Gastrocnemius medialis (tissue), 4 donors: ENCODE measurements at regions not wholly inside any gene's neighbourhood (a gene's known extent, or its start where the extent isn't known, plus 50 kb on each side); places are given as distances from the start of the nearest gene placed in this dataset.

ENCODE experiments used
- ATAC-seq, 2 donors: fragments of 150-250 bp; one replicate each; pipeline ENCODE4 v1.9.1; 2016
- DNase-seq, 2 donors: peaks; one replicate each; pipeline ENCODE4 v3.0.0-alpha.2; 2019
- H3K27ac ChIP-seq, 4 donors: fragments of 200-600 bp; sonication (generic); 1 replicate in 1 of 4; 2 replicates in 3 of 4; pipeline ENCODE4 v1.5.1; 2016 to 2018; ENCODE audit warnings: mild to moderate bottlenecking in 2 of 4, moderate library complexity in 1 of 4
- H3K27me3 ChIP-seq, 3 donors: fragments of 200-600 bp; sonication (generic) in 2 of 3; 1 replicate in 1 of 3; 2 replicates in 2 of 3; pipeline versions ENCODE4 v1.5.1 to v1.6.0; 2016 to 2019; ENCODE audit warnings: mild to moderate bottlenecking in 1 of 3, moderate library complexity in 1 of 3
- H3K36me3 ChIP-seq, 2 donors: fragments of 200-600 bp; sonication (generic) in 1 of 2; one replicate each; pipeline ENCODE4 v1.5.1; 2017 to 2018
- H3K4me1 ChIP-seq, 2 donors: fragments of 200-600 bp; sonication (generic) in 1 of 2; one replicate each; pipeline ENCODE4 v1.5.1; 2016 to 2017; ENCODE audit warnings: mild to moderate bottlenecking in 2 of 2
- H3K4me3 ChIP-seq, 4 donors: fragments of 200-600 bp; sonication (generic) in 3 of 4; 1 replicate in 1 of 4; 2 replicates in 3 of 4; pipeline ENCODE4 v1.5.1; 2016 to 2019; ENCODE audit warnings: mild to moderate bottlenecking in 2 of 4
- H3K9me3 ChIP-seq, 3 donors: fragments of 200-600 bp; sonication (generic) in 2 of 3; 1 replicate in 1 of 3; 2 replicates in 2 of 3; pipeline ENCODE4 v1.5.1; 2016 to 2019
- CTCF ChIP-seq, 5 experiments: fragments of 450-650 bp in 3 of 5; fragments of 200-600 bp in 2 of 5; sonication (generic) in 2 of 5; IDR thresholded peaks in 4 of 5; conservative IDR thresholded peaks in 1 of 5; 1 replicate in 4 of 5; 2 replicates in 1 of 5; pipeline ENCODE4 v1.5.1; 2016 to 2019; ENCODE audit warnings: antibody characterized with exemption in 5 of 5, mild to moderate bottlenecking in 3 of 5, moderate library complexity in 3 of 5
- POLR2A ChIP-seq, 2 donors: fragments of 450-650 bp; IDR thresholded peaks; one replicate each; pipeline ENCODE4 v1.6.1; 2017; ENCODE audit warnings: antibody characterized with exemption in 2 of 2, mild to moderate bottlenecking in 2 of 2, moderate library complexity in 2 of 2
- in situ Hi-C, 4 donors: fragments of 200-750 bp; cut with MboI; loops; one replicate each; pipeline versions ENCODE4 v1.15.0 to v1.8.0; 2017; ENCODE audit warnings: low sequenced_read_pairs in 4 of 4
- intact Hi-C: fragments of 100-400 bp; cut with DNase I; formaldehyde crosslinking; loops from one replicate; pipeline ENCODE4 v1.15.1; 2023; ENCODE audit warnings: low total_unique reads

GRCh38 chr13:100822871-100823443, 148.4 kb upstream of the TMTC4 start:
- no peak for DNase-seq
- Histone ChIP-seq H3K9me3 (no peaks in the 10 kb centered on the region), H3K27ac (no peak overlapping the region), H3K4me1 (no peaks in the 10 kb centered on the region), H3K36me3 (no peaks in the 10 kb centered on the region), H3K27me3 (no peaks in the 10 kb centered on the region), H3K4me3 (no peak overlapping the region)
- in situ Hi-C loops (no loop called here), intact Hi-C loops (no loop called here)
- TF ChIP-seq CTCF (IDR thresholded peaks at IDR 0.05 in 4 of 5, conservative IDR thresholded peaks at IDR 0.05 in 1 of 5) (no peak), POLR2A (IDR thresholded peaks at IDR 0.05) (no peak)
- no peak for ATAC-seq

- intact Hi-C loops (no loop called here), in situ Hi-C loops (no loop called here)
- Histone ChIP-seq H3K9me3 (no peaks in the 10 kb centered on the region), H3K36me3 (no peaks in the 10 kb centered on the region), H3K4me3 (no peak overlapping the region), H3K27ac (no peak overlapping the region), H3K4me1 (no peaks in the 10 kb centered on the region), H3K27me3 (no peaks in the 10 kb centered on the region)
- DNase-seq (no peak), ATAC-seq (no peak)
- TF ChIP-seq POLR2A (IDR thresholded peaks at IDR 0.05) (no peak), CTCF (IDR thresholded peaks at IDR 0.05 in 4 of 5, conservative IDR thresholded peaks at IDR 0.05 in 1 of 5) (no peak)
Measured at GRCh38 chr13:100818711-100819110, 144.1 kb upstream of the TMTC4 start.

- in situ Hi-C loops (no loop called here), intact Hi-C loops (no loop called here)
- H3K4me3 ChIP-seq, result no peak overlapping the region
- H3K9me3 ChIP-seq, result no peaks in the 10 kb centered on the region
- no peaks in the 10 kb centered on the region for H3K4me1 ChIP-seq
- no peak overlapping the region for H3K27ac ChIP-seq
- DNase-seq (no peak), ATAC-seq (no peak)
- H3K36me3 ChIP-seq, result no peaks in the 10 kb centered on the region
- no peak for TF ChIP-seq POLR2A (IDR thresholded peaks at IDR 0.05)
- no peak for TF ChIP-seq CTCF (IDR thresholded peaks at IDR 0.05 in 4 of 5, conservative IDR thresholded peaks at IDR 0.05 in 1 of 5)
- no peaks in the 10 kb centered on the region for H3K27me3 ChIP-seq
Measured at GRCh38 chr13:100817928-100818327, 143.3 kb upstream of the TMTC4 start.

GRCh38 chr13:100815476-100816046, 141.0 kb upstream of the TMTC4 start:
- Histone ChIP-seq H3K4me3 (no peak overlapping the region), H3K27me3 (no peaks in the 10 kb centered on the region), H3K27ac (no peak overlapping the region), H3K36me3 (no peaks in the 10 kb centered on the region), H3K4me1 (no peaks in the 10 kb centered on the region), H3K9me3 (no peaks in the 10 kb centered on the region)
- in situ Hi-C loops, result no loop called here
- intact Hi-C loops, result no loop called here
- ATAC-seq, result no peak
- no peak for DNase-seq
- TF ChIP-seq CTCF (IDR thresholded peaks at IDR 0.05 in 4 of 5, conservative IDR thresholded peaks at IDR 0.05 in 1 of 5), result no peak
- TF ChIP-seq POLR2A (IDR thresholded peaks at IDR 0.05), result no peak
